ENCODE measurements at regions not wholly inside any gene's neighbourhood (a gene's known extent, or its start where the extent isn't known, plus 50 kb on each side); places are given as distances from the start of the nearest gene placed in this dataset.
"Not testable (repeated sequence)": the region's sequence is repeated elsewhere in the genome, so short reads cannot be mapped to it uniquely, and the experiment has no call there.

GRCh38 chr6:68182386-68182785, 452.7 kb upstream of the ADGRB3 start:
- H3K9me3 Mint-ChIP-seq: peaks cover 8% of the 10 kb centered on the region
- H3K27ac Mint-ChIP-seq: no peak overlapping the region
- DNase-seq: no peak
- H3K4me1 Mint-ChIP-seq: no peaks in the 10 kb centered on the region
- CTCF ChIA-PET: no interaction called here
- no peaks in the 10 kb centered on the region for H3K36me3 Mint-ChIP-seq (ENCODE audit: low read depth)
- H3K27me3 Mint-ChIP-seq: no peaks in the 10 kb centered on the region
- no peak for TF ChIP-seq CTCF (IDR thresholded peaks at IDR 0.05)
- ATAC-seq (ENCODE audit: low read depth): no peak
- intact Hi-C loops (cut with micrococcal nuclease): no loop called here
- H3K4me3 Mint-ChIP-seq: no peak overlapping the region
- POLR2A ChIA-PET: no interaction called here

- H3K36me3 Mint-ChIP-seq (ENCODE audit: low read depth); intact Hi-C loops (cut with micrococcal nuclease); ATAC-seq (ENCODE audit: low read depth); H3K27ac Mint-ChIP-seq; CTCF ChIA-PET; DNase-seq; POLR2A ChIA-PET; H3K4me1 Mint-ChIP-seq; H3K9me3 Mint-ChIP-seq; H3K27me3 Mint-ChIP-seq; H3K4me3 Mint-ChIP-seq: not testable (repeated sequence)
Observed at GRCh38 chr6:68181027-68181426, 454.1 kb upstream of the ADGRB3 start.

- no peak for ATAC-seq (ENCODE audit: low read depth)
- Mint-ChIP-seq H3K27me3 (no peaks in the 10 kb centered on the region), H3K4me1 (no peaks in the 10 kb centered on the region)
Observed at GRCh38 chr6:68173616-68174015, 461.5 kb upstream of the ADGRB3 start.

GRCh38 chr6:68169922-68170321, 465.2 kb upstream of the ADGRB3 start:
- intact Hi-C loops (cut with micrococcal nuclease): no loop called here
- Mint-ChIP-seq H3K27ac (no peak overlapping the region), H3K9me3 (peaks cover under 1% of the 10 kb centered on the region), H3K27me3 (no peaks in the 10 kb centered on the region), H3K4me1 (no peaks in the 10 kb centered on the region), H3K36me3 (ENCODE audit: low read depth) (no peaks in the 10 kb centered on the region), H3K4me3 (no peak overlapping the region)
- no peak for TF ChIP-seq CTCF (IDR thresholded peaks at IDR 0.05)
- POLR2A ChIA-PET: no interaction called here
- no peak for DNase-seq
- no peak for ATAC-seq (ENCODE audit: low read depth)
- CTCF ChIA-PET: no interaction called here

More at GRCh38 chr6:68173616-68174015, 461.5 kb upstream of the ADGRB3 start:
- Mint-ChIP-seq H3K4me3 (no peak overlapping the region), H3K27ac (no peak overlapping the region), H3K9me3 (peaks cover 4% of the 10 kb centered on the region), H3K36me3 (ENCODE audit: low read depth) (no peaks in the 10 kb centered on the region)
- ChIA-PET CTCF (no interaction called here), POLR2A (no interaction called here)
- TF ChIP-seq CTCF (IDR thresholded peaks at IDR 0.05): no peak
- no peak for DNase-seq
- intact Hi-C loops (cut with micrococcal nuclease): no loop called here

GRCh38 chr6:68167604-68168003, 467.5 kb upstream of the ADGRB3 start:
- POLR2A ChIA-PET: no interaction called here
- H3K36me3 Mint-ChIP-seq (ENCODE audit: low read depth): no peaks in the 10 kb centered on the region

GRCh38 chr6:68160812-68161211, 474.3 kb upstream of the ADGRB3 start:
- H3K36me3 Mint-ChIP-seq (ENCODE audit: low read depth); H3K27ac Mint-ChIP-seq; CTCF ChIA-PET; H3K4me3 Mint-ChIP-seq; H3K4me1 Mint-ChIP-seq; H3K27me3 Mint-ChIP-seq; ATAC-seq (ENCODE audit: low read depth); DNase-seq; intact Hi-C loops (cut with micrococcal nuclease); POLR2A ChIA-PET: not testable (repeated sequence)
- peaks cover 10% of the 10 kb centered on the region for H3K9me3 Mint-ChIP-seq

More at GRCh38 chr6:68167604-68168003, 467.5 kb upstream of the ADGRB3 start:
- CTCF ChIA-PET: no interaction called here
- TF ChIP-seq CTCF (IDR thresholded peaks at IDR 0.05): no peak
- Mint-ChIP-seq H3K4me1 (no peaks in the 10 kb centered on the region), H3K27me3 (no peaks in the 10 kb centered on the region), H3K4me3 (no peak overlapping the region), H3K27ac (no peak overlapping the region), H3K9me3 (peaks cover 4% of the 10 kb centered on the region)
- intact Hi-C loops (cut with micrococcal nuclease): no loop called here
- DNase-seq (no peak), ATAC-seq (ENCODE audit: low read depth) (no peak)

Data from activated B cell treated with CpG ODN at 0.5 μM for 24 hours (primary cell).